Activated CD8-positive, alpha-beta memory T cell treated with anti-CD3 and anti-CD28 coated beads, Interleukin-2, amount 50 U/mL, for 48 hours (primary cell): ENCODE measurements at regions not wholly inside any gene's neighbourhood (a gene's known extent, or its start where the extent isn't known, plus 50 kb on each side); places are given as distances from the start of the nearest gene placed in this dataset.

Experiments used
- DNase-seq: peaks from one replicate; pipeline ENCODE4 v3.0.0-alpha.2; 2020

DNA sequence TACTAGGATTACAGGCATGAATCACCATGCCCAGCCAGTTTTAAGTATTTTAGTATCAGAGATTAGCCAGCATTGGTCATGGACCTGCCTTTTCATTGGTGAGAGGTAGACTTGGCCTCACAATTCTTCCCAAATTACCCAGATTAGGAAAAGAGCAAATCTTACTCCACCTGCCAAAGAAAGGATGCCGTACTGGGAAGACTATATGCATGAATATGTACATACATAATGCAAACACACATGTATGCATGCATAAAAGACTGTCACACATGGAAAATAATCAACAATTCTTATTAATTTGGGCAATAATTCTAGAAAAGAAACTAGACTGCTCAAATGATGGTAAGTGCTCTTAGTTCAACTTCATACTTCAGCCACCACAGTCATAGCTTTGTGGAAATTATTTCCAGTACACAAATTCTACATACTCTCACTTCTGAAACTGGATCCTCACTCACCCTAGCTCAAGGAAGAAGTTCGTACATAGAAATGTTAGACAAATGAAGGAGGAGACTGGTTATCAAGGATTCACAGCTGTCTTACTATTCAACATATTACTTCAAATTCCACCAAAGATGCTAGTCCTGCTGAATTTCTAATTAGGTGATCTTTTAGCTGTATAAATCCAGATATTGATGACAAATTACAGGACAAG is 73.7 kb downstream of the MINAR2 start:
- DNase-seq: no peak

DNA sequence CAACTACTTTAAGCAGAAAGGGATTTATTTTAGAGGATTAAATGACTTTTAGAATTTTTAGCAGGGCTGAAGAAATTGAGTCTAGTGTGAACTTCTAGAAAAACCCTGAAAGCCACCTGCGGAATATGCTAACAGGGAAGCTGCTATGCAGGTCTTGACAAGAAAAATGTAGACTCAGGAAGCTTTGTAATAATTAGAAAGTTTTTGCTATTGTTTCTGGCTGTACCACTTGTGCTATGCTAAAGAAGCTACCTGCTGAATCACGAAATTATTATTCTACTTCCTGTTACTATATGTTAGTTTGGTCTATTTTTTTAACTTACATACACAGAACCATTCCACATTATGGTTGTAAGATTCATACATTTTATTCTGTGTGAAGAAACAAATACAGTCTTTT is 74.0 kb upstream of the CHSY3 start:
- no peak for DNase-seq

DNA sequence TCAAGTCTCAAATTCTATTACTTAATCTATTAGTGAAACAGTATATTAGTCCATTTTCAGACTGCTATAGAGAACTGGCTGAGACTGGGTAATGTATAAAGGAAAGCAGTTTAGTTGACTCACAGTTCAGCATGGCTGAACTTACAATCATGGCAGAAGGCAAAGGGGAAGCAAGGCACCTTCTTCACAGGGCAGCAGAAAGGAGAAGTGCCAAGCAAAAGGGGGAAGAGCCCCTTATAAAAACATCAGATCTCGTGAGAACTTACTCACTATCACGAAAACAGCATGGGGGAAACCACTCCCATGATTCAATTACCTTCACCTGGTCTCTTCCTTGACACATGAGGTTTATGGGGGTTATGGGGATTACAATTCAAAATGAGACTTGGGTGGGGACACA is 67.9 kb upstream of the CHSY3 start:
- no peak for DNase-seq

DNA sequence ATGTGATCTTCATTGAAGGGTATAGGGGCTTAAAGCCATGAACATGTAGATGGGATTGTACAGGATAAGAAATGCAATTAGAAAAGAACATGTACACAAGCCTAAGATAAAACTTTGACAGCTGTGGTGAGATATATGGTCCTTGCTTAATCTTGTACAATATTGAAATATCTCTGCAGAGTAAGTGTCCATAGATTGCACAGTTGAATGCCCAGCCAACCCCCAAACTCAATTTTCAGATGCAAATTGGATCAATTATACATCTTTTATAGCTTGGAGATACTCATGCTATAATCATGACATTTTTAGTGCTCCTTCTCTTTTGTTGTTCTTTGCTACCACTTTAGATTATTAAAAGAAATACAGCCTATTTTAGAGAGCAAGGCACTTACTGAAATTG is 59.5 kb upstream of the CHSY3 start:
- DNase-seq: no peak

DNA sequence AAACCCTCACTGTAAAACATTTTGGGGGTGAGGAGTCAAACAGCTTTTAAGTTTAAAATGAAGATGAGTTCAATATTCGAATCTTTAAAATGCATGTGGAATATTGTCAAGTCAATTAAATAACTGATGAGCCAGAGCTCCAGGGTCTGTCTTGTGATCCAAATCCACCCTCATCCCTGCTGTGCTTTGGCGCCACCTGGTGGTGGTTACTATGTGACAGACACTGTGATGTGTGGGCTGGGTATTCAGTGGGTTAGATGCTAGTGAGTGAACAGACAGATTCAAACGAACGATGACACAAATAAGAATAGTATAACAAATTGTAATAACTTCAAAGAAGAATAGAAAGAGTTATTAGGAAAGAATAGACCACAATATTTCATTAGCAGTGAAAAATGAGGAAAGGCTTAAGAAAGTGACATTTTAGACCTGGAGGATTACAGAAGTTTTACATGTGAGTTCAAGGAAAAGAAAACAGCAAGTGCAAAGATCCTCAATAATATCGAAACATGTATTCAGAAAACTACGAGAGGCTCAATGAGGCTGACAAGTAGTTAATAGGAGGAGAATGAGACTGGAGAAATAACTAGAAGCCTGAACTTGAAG is 51.4 kb upstream of the CHSY3 start:
- peak; percentile 93 for DNase-seq

DNA sequence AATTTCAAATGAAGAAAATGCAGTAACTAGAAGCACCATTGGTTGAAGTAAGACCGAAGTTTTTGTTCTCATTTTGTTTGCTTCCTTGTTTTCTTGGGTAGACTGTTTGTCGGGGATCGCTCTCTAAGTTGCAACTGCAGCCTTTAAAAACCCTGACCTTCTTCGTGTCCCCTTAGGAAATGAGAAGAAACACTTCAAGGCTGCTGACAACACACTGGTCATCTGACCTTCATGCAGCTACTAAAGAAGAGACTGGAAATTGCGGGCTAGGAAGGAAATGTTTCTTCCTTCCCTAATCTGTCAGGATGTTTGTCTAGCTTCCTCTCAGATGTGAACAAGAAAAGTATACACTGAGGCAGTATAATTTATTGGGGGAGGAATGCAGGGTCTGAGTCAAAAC is 50.7 kb upstream of the CHSY3 start:
- no peak for DNase-seq
